Keratinocyte (primary cell): ENCODE measurements at regions not wholly inside any gene's neighbourhood (a gene's known extent, or its start where the extent isn't known, plus 50 kb on each side); places are given as distances from the start of the nearest gene placed in this dataset.

Experiments
- DNase-seq: peaks from one replicate; pipeline ENCODE4 v3.0.0-alpha.2; 2011; ENCODE audit warnings: low read depth, missing footprints, low spot score
- FAIRE-seq: peaks from 2 replicates; lab custom pipeline; 2011; peaks lifted over from hg19 to GRCh38; lab: Jason Lieb, UNC
- H2AFZ ChIP-seq: 2 replicates; pipeline ENCODE4 v1.6.0; 2012; ENCODE audit warnings: low read length, control low read depth, inconsistent platforms; ENCODE audit not compliant: control insufficient read depth
- H3K27ac ChIP-seq: 2 replicates; pipeline ENCODE4 v1.5.1; 2011; ENCODE audit warnings: low read length; ENCODE audit not compliant: control insufficient read depth, insufficient read depth
- H3K27me3 ChIP-seq: 3 replicates; pipeline ENCODE4 v1.6.0; 2011; ENCODE audit warnings: low read length; ENCODE audit not compliant: control insufficient read depth, insufficient read depth; ENCODE audit errors: extremely low read depth
- H3K36me3 ChIP-seq, 2 experiments: 2 replicates in 1 of 2; 3 replicates in 1 of 2; pipeline ENCODE4 v1.5.1; 2011; ENCODE audit warnings: low read length in 2 of 2, mild to moderate bottlenecking in 1 of 2; ENCODE audit not compliant: control insufficient read depth in 2 of 2, insufficient read depth in 2 of 2; ENCODE audit errors: extremely low read depth in 1 of 2
- H3K4me1 ChIP-seq: 3 replicates; pipeline ENCODE4 v1.5.1; 2011; ENCODE audit warnings: low read length; ENCODE audit not compliant: control insufficient read depth, insufficient read depth; ENCODE audit errors: extremely low read depth
- H3K4me2 ChIP-seq: 3 replicates; pipeline ENCODE4 v1.6.0; 2011; ENCODE audit warnings: low read depth, low read length; ENCODE audit not compliant: control insufficient read depth, insufficient read depth; ENCODE audit errors: extremely low read depth
- H3K4me3 ChIP-seq, 3 experiments: fragments of 200-600 bp in 1 of 3; sonication (generic) in 1 of 3; 2 replicates in 2 of 3; 3 replicates in 1 of 3; pipeline ENCODE4 v1.5.1; 2011 to 2016; ENCODE audit warnings: low read length in 3 of 3, mild to moderate bottlenecking in 3 of 3, control low read depth in 2 of 3, inconsistent platforms in 1 of 3, low read depth in 1 of 3, mixed read lengths in 1 of 3, mixed run types in 1 of 3, moderate library complexity in 1 of 3; ENCODE audit not compliant: control insufficient read depth in 2 of 3, insufficient read depth in 2 of 3; ENCODE audit errors: extremely low read depth in 1 of 3
- H3K79me2 ChIP-seq: 2 replicates; pipeline ENCODE4 v1.6.0; 2012; ENCODE audit warnings: low read length; ENCODE audit not compliant: control insufficient read depth, insufficient read depth
- H3K9ac ChIP-seq: 3 replicates; pipeline ENCODE4 v1.6.0; 2011; ENCODE audit warnings: low read length; ENCODE audit not compliant: control insufficient read depth, insufficient read depth; ENCODE audit errors: extremely low read depth
- H3K9me1 ChIP-seq: 3 replicates; pipeline ENCODE4 v1.6.0; 2011; ENCODE audit warnings: low read length; ENCODE audit not compliant: control insufficient read depth, insufficient read depth; ENCODE audit errors: extremely low read depth
- H3K9me3 ChIP-seq: 2 replicates; pipeline ENCODE4 v1.5.1; 2012; ENCODE audit warnings: low read depth, low read length; ENCODE audit not compliant: control insufficient read depth
- H4K20me1 ChIP-seq: 3 replicates; pipeline ENCODE4 v1.6.0; 2011; ENCODE audit warnings: low read length; ENCODE audit not compliant: control insufficient read depth, insufficient read depth; ENCODE audit errors: extremely low read depth
- CTCF ChIP-seq, 3 experiments: IDR thresholded peaks in 1 of 3; conservative IDR thresholded peaks in 1 of 3; optimal IDR thresholded peaks in 1 of 3; 2 replicates in 2 of 3; 3 replicates in 1 of 3; pipeline versions ENCODE3 to v1.5.1; 2011; ENCODE audit warnings: low read length in 3 of 3, mild to moderate bottlenecking in 3 of 3, moderate library complexity in 2 of 3, control low read depth in 1 of 3, inconsistent platforms in 1 of 3; ENCODE audit not compliant: insufficient read depth in 2 of 3; ENCODE audit errors: extremely low read depth in 1 of 3
- EZH2 ChIP-seq: IDR thresholded peaks from one replicate; pipeline ENCODE4 v1.6.1; 2012; ENCODE audit warnings: inconsistent platforms, mild to moderate bottlenecking, low read length, moderate library complexity
- dilution Hi-C: fragments of 300-500 bp; cut with MboI; formaldehyde crosslinking; loops from one replicate; pipeline ENCODE4 v1.7.0; 2020; ENCODE audit warnings: low sequenced_read_pairs; ENCODE audit not compliant: extremely low pct_ligation_motif_present

- TF ChIP-seq CTCF (optimal IDR thresholded peaks at IDR 0.05 in 1 of 3, IDR thresholded peaks at IDR 0.05 in 1 of 3, conservative IDR thresholded peaks at IDR 0.05 in 1 of 3; ENCODE audit: extremely low read depth in 1 of 3, insufficient read depth in 2 of 3, low read length in 3 of 3) (no peak), EZH2 (no peak)
- dilution Hi-C loops = no loop called here
- no peak overlapping the region for H3K27ac ChIP-seq
- H4K20me1 ChIP-seq = no peaks in the 10 kb centered on the region
- H3K9me1 ChIP-seq = no peaks in the 10 kb centered on the region
- no peaks in the 10 kb centered on the region for H3K9me3 ChIP-seq
- no peak for FAIRE-seq
- no peak overlapping the region for H3K4me2 ChIP-seq
- H3K9ac ChIP-seq = no peak overlapping the region
- no peak overlapping the region for H2AFZ ChIP-seq
- no peak overlapping the region for H3K4me3 ChIP-seq
- H3K79me2 ChIP-seq = no peaks in the 10 kb centered on the region
- no peaks in the 10 kb centered on the region for H3K27me3 ChIP-seq
- H3K4me1 ChIP-seq = peaks cover 3% of the 10 kb centered on the region
- no peaks in the 10 kb centered on the region for H3K36me3 ChIP-seq
- DNase-seq = no peak
These were observed 2141.7 kb upstream of the TENM3 start for GRCh38 chr4:180101348-180102083.

GRCh38 chr4:180103794-180104193 is 2139.4 kb upstream of the TENM3 start:
- Histone ChIP-seq H3K36me3 (no peaks in the 10 kb centered on the region), H3K4me2 (no peak overlapping the region), H3K79me2 (no peaks in the 10 kb centered on the region), H3K27ac (no peak overlapping the region), H4K20me1 (no peaks in the 10 kb centered on the region), H3K4me3 (no peak overlapping the region), H3K9me1 (no peaks in the 10 kb centered on the region), H3K9ac (no peak overlapping the region), H2AFZ (no peak overlapping the region), H3K4me1 (peaks cover 7% of the 10 kb centered on the region), H3K27me3 (no peaks in the 10 kb centered on the region), H3K9me3 (no peaks in the 10 kb centered on the region)
- DNase-seq (no peak), FAIRE-seq (no peak)
- TF ChIP-seq CTCF (optimal IDR thresholded peaks at IDR 0.05 in 1 of 3, IDR thresholded peaks at IDR 0.05 in 1 of 3, conservative IDR thresholded peaks at IDR 0.05 in 1 of 3; ENCODE audit: extremely low read depth in 1 of 3, insufficient read depth in 2 of 3, low read length in 3 of 3) = no peak
- TF ChIP-seq EZH2 = no peak
- dilution Hi-C loops = no loop called here
